ENCODE measurements at regions not wholly inside any gene's neighbourhood (a gene's known extent, or its start where the extent isn't known, plus 50 kb on each side); places are given as distances from the start of the nearest gene placed in this dataset.

- POLR2A ChIA-PET = no interaction called here
- CTCF ChIA-PET = no interaction called here
Measured at GRCh38 chr14:85024931-85025330, 505.0 kb upstream of the FLRT2 start.

DNA sequence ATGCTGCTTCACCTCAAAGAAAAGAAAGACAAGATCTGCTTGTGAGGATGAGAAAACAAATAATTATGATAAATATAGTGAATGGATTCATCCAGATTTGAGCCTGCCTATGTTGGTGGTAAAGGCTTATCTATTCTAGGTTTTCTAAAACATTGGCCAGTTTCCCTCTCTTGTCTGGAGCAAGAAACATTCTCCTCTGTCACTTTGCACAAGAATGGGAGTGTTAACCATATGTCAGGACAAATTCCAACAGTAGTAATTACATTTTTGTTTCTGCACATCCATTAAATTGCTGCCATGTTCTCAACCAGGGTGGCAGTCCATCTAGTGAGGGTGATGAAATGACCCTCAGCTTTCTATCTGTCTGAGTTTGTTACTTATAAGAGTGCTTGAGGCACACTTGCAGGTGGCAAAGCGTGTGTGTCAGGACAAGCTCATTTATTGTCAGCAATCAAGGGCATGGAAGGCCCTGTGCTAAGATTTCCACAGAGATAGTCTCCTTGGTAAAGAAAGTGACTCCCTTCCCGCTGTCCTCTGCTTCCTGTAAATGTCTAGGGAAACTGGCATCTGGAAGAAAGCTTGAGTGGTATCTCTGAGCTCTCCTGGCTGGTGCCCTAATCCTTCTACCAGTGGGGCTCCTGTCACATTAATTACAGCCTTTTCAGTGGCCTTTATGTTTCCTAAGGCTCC lies 502.1 kb upstream of the FLRT2 start:
- dilution Hi-C loops (cut with MboI; ENCODE audit: extremely low pct_ligation_motif_present, low sequenced_read_pairs) (no loop called here), intact Hi-C loops (cut with micrococcal nuclease) (no loop called here)
- Histone ChIP-seq H3K4me2 (ENCODE audit: insufficient read depth, low read length) (no peak overlapping the region), H3K9ac (replicated peaks; ENCODE audit: extremely low read depth, insufficient read depth, low read length) (no peak overlapping the region), H3K4me1 (ENCODE audit: control insufficient read depth, extremely low read depth, insufficient read depth, low read length) (no peaks in the 10 kb centered on the region), H3K9me1 (replicated peaks; ENCODE audit: control insufficient read depth, extremely low read depth, insufficient read depth, low read length) (no peaks in the 10 kb centered on the region), H3K9me3 (replicated peaks; ENCODE audit: control insufficient read depth, insufficient read depth, low read length) (no peaks in the 10 kb centered on the region), H3K79me2 (ENCODE audit: control insufficient read depth, insufficient read depth, low read length) (no peaks in the 10 kb centered on the region), H2AFZ (ENCODE audit: low read depth, low read length) (no peak overlapping the region), H3K4me3 (replicated peaks in 1 of 3; ENCODE audit: insufficient read depth in 1 of 3, low read depth in 1 of 3, low read length in 3 of 3) (no peak overlapping the region), H4K20me1 (replicated peaks; ENCODE audit: control insufficient read depth, extremely low read depth, insufficient read depth, low read length) (no peaks in the 10 kb centered on the region), H3K27ac (ENCODE audit: insufficient read depth, low read depth, low read length) (no peak overlapping the region), H3K27me3 (ENCODE audit: control insufficient read depth in 2 of 2, insufficient read depth in 2 of 2, low read length in 2 of 2) (no peaks in the 10 kb centered on the region), H3K36me3 (ENCODE audit: control insufficient read depth in 2 of 2, extremely low read depth in 1 of 2, insufficient read depth in 2 of 2, low read length in 2 of 2) (no peaks in the 10 kb centered on the region)
- POLR2A ChIA-PET = no interaction called here
- no TSS peak for BruUV-seq (replicated peaks)
- TF ChIP-seq JUN (IDR thresholded peaks at IDR 0.05; ENCODE audit: borderline replicate concordance, insufficient read depth, insufficient read length, low read depth) = no peak
- no peak for TF ChIP-seq EZH2 (IDR thresholded peaks at IDR 0.05; ENCODE audit: borderline replicate concordance, low read depth, low read length, severe bottlenecking)
- no peak for TF ChIP-seq POLR2A (IDR thresholded peaks at IDR 0.05; ENCODE audit: low read depth, low read length)
- FAIRE-seq (no peak), DNase-seq (ENCODE audit: low read depth, low spot score) (no peak)
- CTCF ChIA-PET = interaction anchor here (0.7 to 0.9 kb wide), 2 partner anchors 13 to 20 kb away, joined by 3 to 4 read pairs; no protein-coding TSS in a partner anchor

More at GRCh38 chr14:85024931-85025330, 505.0 kb upstream of the FLRT2 start:
- Histone ChIP-seq H3K4me1 (ENCODE audit: control insufficient read depth, extremely low read depth, insufficient read depth, low read length) (no peaks in the 10 kb centered on the region), H3K27me3 (ENCODE audit: control insufficient read depth in 2 of 2, insufficient read depth in 2 of 2, low read length in 2 of 2) (no peaks in the 10 kb centered on the region), H3K9me3 (replicated peaks; ENCODE audit: control insufficient read depth, insufficient read depth, low read length) (no peaks in the 10 kb centered on the region), H3K4me2 (ENCODE audit: insufficient read depth, low read length) (no peak overlapping the region), H3K36me3 (ENCODE audit: control insufficient read depth in 2 of 2, extremely low read depth in 1 of 2, insufficient read depth in 2 of 2, low read length in 2 of 2) (no peaks in the 10 kb centered on the region), H3K79me2 (ENCODE audit: control insufficient read depth, insufficient read depth, low read length) (no peaks in the 10 kb centered on the region), H2AFZ (ENCODE audit: low read depth, low read length) (no peak overlapping the region), H3K9ac (replicated peaks; ENCODE audit: extremely low read depth, insufficient read depth, low read length) (no peak overlapping the region), H4K20me1 (replicated peaks; ENCODE audit: control insufficient read depth, extremely low read depth, insufficient read depth, low read length) (no peaks in the 10 kb centered on the region), H3K9me1 (replicated peaks; ENCODE audit: control insufficient read depth, extremely low read depth, insufficient read depth, low read length) (no peaks in the 10 kb centered on the region), H3K4me3 (replicated peaks in 1 of 3; ENCODE audit: insufficient read depth in 1 of 3, low read depth in 1 of 3, low read length in 3 of 3) (no peak overlapping the region), H3K27ac (ENCODE audit: insufficient read depth, low read depth, low read length) (no peak overlapping the region)
- FAIRE-seq (no peak), DNase-seq (ENCODE audit: low read depth, low spot score) (no peak)
- no peak for TF ChIP-seq EZH2 (IDR thresholded peaks at IDR 0.05; ENCODE audit: borderline replicate concordance, low read depth, low read length, severe bottlenecking)
- TF ChIP-seq GATA2 (IDR thresholded peaks at IDR 0.05; ENCODE audit: insufficient read depth, insufficient read length, low read depth, low read length) = no peak
- no peak for TF ChIP-seq MYC (IDR thresholded peaks at IDR 0.05; ENCODE audit: low read depth, low read length)
- TF ChIP-seq JUN (IDR thresholded peaks at IDR 0.05; ENCODE audit: borderline replicate concordance, insufficient read depth, insufficient read length, low read depth) = no peak
- TF ChIP-seq, protein P1, sequence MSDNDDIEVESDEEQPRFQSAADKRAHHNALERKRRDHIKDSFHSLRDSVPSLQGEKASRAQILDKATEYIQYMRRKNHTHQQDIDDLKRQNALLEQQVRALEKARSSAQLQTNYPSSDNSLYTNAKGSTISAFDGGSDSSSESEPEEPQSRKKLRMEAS (IDR thresholded peaks at IDR 0.05; ENCODE audit: insufficient read depth, insufficient read length) = no peak
- no peak for TF ChIP-seq FOS (IDR thresholded peaks at IDR 0.05; ENCODE audit: borderline replicate concordance, insufficient read depth, low read length)
- TF ChIP-seq POLR2A (IDR thresholded peaks at IDR 0.05; ENCODE audit: low read depth, low read length) = no peak
- BruUV-seq (replicated peaks) = no TSS peak
- intact Hi-C loops (cut with micrococcal nuclease) = no loop called here
- dilution Hi-C loops (cut with MboI; ENCODE audit: extremely low pct_ligation_motif_present, low sequenced_read_pairs) = no loop called here
